GM12891 (cell line): ENCODE measurements at regions not wholly inside any gene's neighbourhood (a gene's known extent, or its start where the extent isn't known, plus 50 kb on each side); places are given as distances from the start of the nearest gene placed in this dataset.

ENCODE experiments used
- PAX5 ChIP-seq: IDR thresholded peaks from 2 replicates; pipeline ENCODE4 v1.6.1; 2011; ENCODE audit warnings: low read length, moderate library complexity, mild to moderate bottlenecking; ENCODE audit not compliant: insufficient read depth, severe bottlenecking
- POLR2A ChIP-seq: IDR thresholded peaks from 2 replicates; pipeline ENCODE4 v1.6.1; 2011; ENCODE audit warnings: low read depth, low read length, control low read depth
- POLR2AphosphoS5 ChIP-seq: IDR thresholded peaks from 2 replicates; pipeline ENCODE4 v1.6.1; 2011; ENCODE audit warnings: low read depth, low read length, control low read depth
- POU2F2 ChIP-seq: IDR thresholded peaks from 2 replicates; pipeline ENCODE4 v1.6.1; 2011; ENCODE audit warnings: low read depth, mild to moderate bottlenecking, control low read depth, low read length, moderate library complexity
- SPI1 ChIP-seq: IDR thresholded peaks from 2 replicates; pipeline ENCODE4 v1.6.1; 2011; ENCODE audit warnings: low read depth, low read length, control low read depth
- TAF1 ChIP-seq: IDR thresholded peaks from 2 replicates; pipeline ENCODE4 v1.6.1; 2011; ENCODE audit warnings: low read depth, low read length, control low read depth

DNA sequence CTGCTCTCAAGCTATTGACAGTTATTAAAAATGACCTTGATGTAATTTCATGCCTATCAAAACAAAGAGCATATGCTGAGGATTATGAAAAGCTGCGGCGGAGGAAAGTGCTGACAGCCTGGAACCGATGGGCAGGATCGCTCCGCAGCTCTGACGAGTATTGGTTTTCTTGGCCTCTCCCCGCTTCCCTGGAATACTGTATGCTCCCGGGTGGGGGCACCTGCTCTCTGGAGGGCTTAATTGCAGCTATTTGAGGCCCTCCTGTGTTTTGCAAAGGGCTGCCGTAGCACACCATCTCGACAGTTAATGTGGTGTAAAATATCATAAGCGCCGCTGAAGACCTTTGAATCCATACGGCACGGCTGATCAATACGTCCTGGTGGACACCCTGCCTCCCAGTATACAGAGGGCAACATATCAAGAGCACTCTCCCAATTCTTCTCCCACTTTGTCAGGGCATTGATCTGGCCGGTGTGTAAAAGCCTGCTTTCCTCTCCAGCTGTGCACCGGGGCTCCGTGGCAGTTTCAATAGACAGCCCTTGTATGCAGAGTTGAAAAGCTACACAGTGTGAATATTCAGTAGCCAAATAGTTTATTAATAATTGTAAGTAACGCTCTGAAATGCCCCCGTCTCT lies 662.4 kb downstream of the GALR1 start:
- TF ChIP-seq TAF1 = no peak
- TF ChIP-seq POLR2A = no peak
- no peak for TF ChIP-seq POLR2AphosphoS5
- TF ChIP-seq POU2F2 = no peak
- no peak for TF ChIP-seq SPI1
- no peak for TF ChIP-seq PAX5
